ENCODE measurements at regions not wholly inside any gene's neighbourhood (a gene's known extent, or its start where the extent isn't known, plus 50 kb on each side); places are given as distances from the start of the nearest gene placed in this dataset.

GRCh38 chr18:67241299-67241698, 275.2 kb downstream of the DSEL start:
- no peak for DNase-seq (ENCODE audit: low read depth in 2 of 3, low spot score in 1 of 3)

GRCh38 chr18:67239826-67240225, 276.7 kb downstream of the DSEL start:
- no peak for DNase-seq (ENCODE audit: low read depth in 2 of 3, low spot score in 1 of 3)

GRCh38 chr18:67232991-67233390, 283.5 kb downstream of the DSEL start:
- DNase-seq (ENCODE audit: low read depth in 2 of 3, low spot score in 1 of 3): no peak

GRCh38 chr18:67232406-67232805, 284.1 kb downstream of the DSEL start:
- no peak for DNase-seq (ENCODE audit: low read depth in 2 of 3, low spot score in 1 of 3)

- DNase-seq (ENCODE audit: low read depth in 2 of 3, low spot score in 1 of 3): no peak
These were observed 293.6 kb downstream of the DSEL start for GRCh38 chr18:67222887-67223286.

GRCh38 chr18:67219821-67220220, 296.7 kb downstream of the DSEL start:
- DNase-seq (ENCODE audit: low read depth in 2 of 3, low spot score in 1 of 3): no peak

- DNase-seq (ENCODE audit: low read depth in 2 of 3, low spot score in 1 of 3): no peak
These were observed 298.0 kb downstream of the DSEL start for GRCh38 chr18:67218556-67218955.

GRCh38 chr18:67217551-67218166, 298.9 kb downstream of the DSEL start:
- DNase-seq (ENCODE audit: low read depth in 2 of 3, low spot score in 1 of 3): peak in 2 of 3 donors; percentile 34 to 65

- DNase-seq (ENCODE audit: low read depth in 2 of 3, low spot score in 1 of 3): no peak
These were observed 299.7 kb downstream of the DSEL start for GRCh38 chr18:67216846-67217245.

GRCh38 chr18:67215686-67216085, 300.8 kb downstream of the DSEL start:
- no peak for DNase-seq (ENCODE audit: low read depth in 2 of 3, low spot score in 1 of 3)

- no peak for DNase-seq (ENCODE audit: low read depth in 2 of 3, low spot score in 1 of 3)
These were observed 304.9 kb downstream of the DSEL start for GRCh38 chr18:67211646-67212045.

- DNase-seq (ENCODE audit: low read depth in 2 of 3, low spot score in 1 of 3): no peak
These were observed 315.9 kb downstream of the DSEL start for GRCh38 chr18:67200665-67201064.

- peak in 1 of 3 donors; percentile 15 for DNase-seq (ENCODE audit: low read depth in 2 of 3, low spot score in 1 of 3)
These were observed 316.4 kb downstream of the DSEL start for GRCh38 chr18:67199993-67200617.

GRCh38 chr18:67194886-67195285, 321.6 kb downstream of the DSEL start:
- no peak for DNase-seq (ENCODE audit: low read depth in 2 of 3, low spot score in 1 of 3)

- DNase-seq (ENCODE audit: low read depth in 2 of 3, low spot score in 1 of 3): no peak
These were observed 324.0 kb downstream of the DSEL start for GRCh38 chr18:67192535-67192934.

- DNase-seq (ENCODE audit: low read depth in 2 of 3, low spot score in 1 of 3): no peak
These were observed 333.1 kb downstream of the DSEL start for GRCh38 chr18:67183398-67183797.

- no peak for DNase-seq (ENCODE audit: low read depth in 2 of 3, low spot score in 1 of 3)
These were observed 336.8 kb downstream of the DSEL start for GRCh38 chr18:67179726-67180125.

- DNase-seq (ENCODE audit: low read depth in 2 of 3, low spot score in 1 of 3): no peak
These were observed 356.9 kb downstream of the DSEL start for GRCh38 chr18:67159662-67160061.

- no peak for DNase-seq (ENCODE audit: low read depth in 2 of 3, low spot score in 1 of 3)
These were observed 361.5 kb downstream of the DSEL start for GRCh38 chr18:67154979-67155378.

- no peak for DNase-seq (ENCODE audit: low read depth in 2 of 3, low spot score in 1 of 3)
These were observed 365.2 kb downstream of the DSEL start for GRCh38 chr18:67151366-67151765.

GRCh38 chr18:67145586-67146292, 370.8 kb downstream of the DSEL start:
- DNase-seq (ENCODE audit: low read depth in 2 of 3, low spot score in 1 of 3): no peak

GRCh38 chr18:67144329-67144728, 372.2 kb downstream of the DSEL start:
- DNase-seq (ENCODE audit: low read depth in 2 of 3, low spot score in 1 of 3): no peak

Measured in stimulated activated CD4-positive, alpha-beta T cell treated with anti-CD3 and anti-CD28 coated beads, Interleukin-12 subunit alpha, Interleukin-12 subunit beta, amount 100 ng/mL, for 48 hours (primary cell).